Activated T-helper 1 cell treated with Interleukin-2 at 50 U/mL for 16 hours (primary cell): ENCODE measurements at regions not wholly inside any gene's neighbourhood (a gene's known extent, or its start where the extent isn't known, plus 50 kb on each side); places are given as distances from the start of the nearest gene placed in this dataset.

Experiments
- DNase-seq: peaks from one replicate; pipeline ENCODE4 v3.0.0-alpha.2; 2020; ENCODE audit warnings: low read depth

DNA sequence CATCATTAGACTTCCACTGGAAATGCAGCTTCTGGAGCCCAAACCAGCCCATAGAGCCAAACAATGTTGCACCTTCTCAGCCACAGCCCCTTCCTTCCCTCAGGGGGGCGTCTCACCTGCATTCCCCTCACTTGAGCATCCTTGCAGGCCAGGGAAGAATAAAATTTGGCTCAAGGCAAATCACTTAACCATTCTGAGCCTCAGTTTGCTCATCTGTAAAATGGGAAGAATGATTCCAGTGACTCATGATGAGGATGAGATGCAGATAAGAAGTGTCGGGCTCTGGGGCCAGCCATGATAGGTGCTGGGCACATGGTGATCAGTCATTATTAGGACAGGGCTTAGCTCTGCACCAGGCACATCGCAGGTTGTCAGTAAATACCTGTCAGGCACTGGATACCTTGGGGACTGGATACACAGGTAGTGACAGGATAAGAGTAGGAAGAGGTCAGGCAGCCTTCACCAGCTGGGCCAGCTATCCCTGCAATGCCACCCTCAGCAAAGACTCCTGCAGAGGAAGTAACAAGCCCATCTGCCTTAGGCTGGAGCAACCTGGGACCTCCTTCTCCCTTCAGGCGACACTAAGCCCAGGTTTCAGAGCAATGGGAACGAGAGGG, 208.0 kb upstream of the TNRC6C start:
- no peak for DNase-seq

DNA sequence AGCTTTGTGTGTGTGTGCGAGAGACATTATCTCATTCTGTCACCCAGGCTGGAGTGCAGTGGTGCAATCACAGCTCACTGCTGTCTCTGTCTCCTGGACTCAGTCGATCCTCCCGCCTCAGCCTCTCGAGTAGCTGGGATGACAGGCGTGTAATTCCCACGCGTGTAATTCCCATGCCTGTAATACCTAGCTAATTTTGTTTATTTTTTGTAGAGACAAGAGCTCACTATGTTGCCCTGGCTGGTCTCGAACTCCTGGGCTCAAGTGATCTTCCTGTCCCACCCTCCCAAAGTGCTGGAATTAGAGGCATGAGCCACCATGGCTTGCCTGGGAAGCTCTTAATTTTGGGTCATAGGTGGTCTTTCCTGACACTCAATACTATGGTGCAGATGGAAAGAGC, 205.3 kb upstream of the TNRC6C start:
- no peak for DNase-seq

DNA sequence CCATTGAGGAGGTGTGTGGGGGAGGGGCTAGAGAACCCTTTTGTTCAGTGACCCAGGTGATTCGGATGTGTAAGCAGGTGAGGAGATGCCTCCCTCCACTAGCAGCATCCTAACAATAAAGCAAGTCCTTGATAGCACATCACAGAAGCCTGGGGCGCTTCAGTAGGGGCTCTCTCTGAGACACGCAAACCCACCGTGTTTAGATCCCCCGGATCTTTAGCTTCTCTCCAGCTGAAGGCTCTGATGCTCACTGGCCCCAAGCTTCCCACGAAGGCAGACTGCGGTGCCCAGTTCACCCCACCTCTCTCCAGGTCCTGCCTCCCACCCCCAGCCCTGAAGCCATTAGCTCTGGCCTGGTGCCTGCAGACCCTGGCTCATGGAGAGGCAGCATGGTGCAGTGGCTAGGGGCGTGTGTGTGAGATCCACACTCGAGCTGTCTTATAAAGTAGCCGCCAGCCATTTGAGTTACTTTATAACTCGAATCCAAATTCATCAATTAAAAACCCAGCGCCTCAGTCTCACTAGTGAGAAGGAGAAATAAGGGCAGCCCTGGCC, 204.7 kb upstream of the TNRC6C start:
- DNase-seq, result no peak

DNA sequence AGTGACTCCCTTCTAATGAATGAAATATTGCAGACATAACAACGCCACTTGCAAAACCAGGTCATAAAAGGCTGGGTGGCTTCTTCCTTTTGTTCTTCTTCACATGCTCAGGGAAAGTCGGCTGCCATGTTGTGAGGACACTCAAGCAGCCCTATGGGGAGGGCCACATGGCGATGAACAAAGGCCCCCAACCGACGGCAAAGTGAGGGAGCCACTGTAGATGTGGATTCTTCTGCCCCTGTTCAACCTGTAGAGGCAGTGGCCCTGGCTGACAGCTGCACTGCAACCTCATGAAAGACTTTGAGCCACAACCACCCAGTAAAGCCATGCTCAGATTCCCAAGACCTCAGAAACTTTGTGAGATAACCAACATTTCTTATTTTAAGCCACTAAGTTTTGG, 203.5 kb upstream of the TNRC6C start:
- DNase-seq, result no peak

DNA sequence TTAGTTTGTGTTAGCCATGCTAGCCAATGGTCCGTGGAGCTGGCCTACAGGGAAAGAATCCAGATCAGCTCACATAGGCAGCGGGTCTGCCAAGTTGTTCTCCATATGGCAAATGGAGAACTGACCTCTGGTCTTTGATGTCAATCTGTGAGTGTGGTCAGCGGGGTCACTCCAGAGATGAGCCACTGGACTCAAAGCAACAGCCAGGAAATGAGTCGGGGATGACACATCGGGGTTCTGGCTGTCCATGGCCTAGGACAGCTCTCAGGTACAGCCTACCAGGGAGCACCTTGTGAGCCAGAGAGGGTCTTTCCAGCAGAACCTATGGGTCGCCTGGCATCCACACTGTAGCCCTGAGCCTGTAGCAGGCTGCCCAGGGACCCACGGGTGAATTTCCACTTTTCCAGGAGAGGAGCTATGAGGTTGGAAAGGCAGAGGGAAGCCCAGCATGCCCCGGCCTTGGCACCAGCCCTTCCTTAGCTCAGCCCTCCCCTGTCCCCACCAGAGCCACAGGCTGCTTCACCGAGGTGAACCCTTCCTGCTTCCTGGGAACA, 203.0 kb upstream of the TNRC6C start:
- DNase-seq, result no peak

DNA sequence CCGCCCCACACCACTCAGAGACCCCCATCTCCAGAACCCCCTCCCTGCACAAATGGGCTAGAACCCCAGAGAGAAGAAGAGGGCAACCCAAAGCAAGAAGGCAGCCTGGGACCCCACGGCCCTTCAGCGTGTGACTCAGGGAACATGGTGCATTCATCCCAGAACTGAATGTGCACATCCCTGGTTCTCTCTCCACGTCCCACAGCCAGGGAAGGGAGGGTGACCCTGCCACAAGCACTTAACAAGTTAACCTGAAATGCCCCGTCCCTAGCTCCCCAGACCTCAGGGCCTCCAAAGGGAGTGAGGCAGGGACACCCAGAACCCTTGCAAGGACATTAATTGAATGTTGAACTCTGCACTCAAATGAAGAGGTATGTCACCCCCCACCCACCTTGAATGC, 202.5 kb upstream of the TNRC6C start:
- DNase-seq, result no peak

DNA sequence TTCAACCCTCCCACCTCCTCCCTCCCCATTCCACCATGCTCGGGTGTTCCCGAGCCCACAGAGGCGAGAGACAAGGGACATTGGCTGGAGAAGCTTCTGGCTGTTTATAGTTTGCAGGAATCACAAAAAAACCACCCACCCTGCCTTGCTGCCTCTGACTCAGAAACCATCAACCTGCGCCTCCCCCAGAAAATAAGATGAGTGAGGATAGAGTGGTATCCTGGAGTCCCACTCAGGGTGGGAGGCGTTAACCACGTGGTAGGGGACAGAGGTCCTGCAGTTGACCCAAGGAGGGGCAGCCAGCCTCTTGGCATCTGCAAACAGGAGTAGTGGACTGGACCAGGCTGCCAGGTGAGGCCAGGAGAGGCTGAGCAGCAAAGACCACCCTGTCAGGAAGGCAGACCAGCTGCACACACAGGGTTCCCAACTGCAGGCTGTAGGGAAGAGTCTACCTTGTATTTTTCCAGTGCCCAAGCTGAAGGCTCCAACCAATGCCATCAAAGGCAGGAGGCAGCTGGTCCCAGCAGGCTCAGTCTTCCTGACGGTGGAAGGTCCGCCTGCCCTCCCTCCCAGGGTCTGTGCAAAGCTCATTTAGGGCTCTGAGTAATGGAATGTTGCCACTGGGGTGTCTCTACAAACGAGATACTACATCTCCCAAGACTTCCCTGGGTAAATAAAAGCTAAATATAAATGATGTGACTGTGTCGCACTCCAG, 201.5 kb upstream of the TNRC6C start:
- no peak for DNase-seq

DNA sequence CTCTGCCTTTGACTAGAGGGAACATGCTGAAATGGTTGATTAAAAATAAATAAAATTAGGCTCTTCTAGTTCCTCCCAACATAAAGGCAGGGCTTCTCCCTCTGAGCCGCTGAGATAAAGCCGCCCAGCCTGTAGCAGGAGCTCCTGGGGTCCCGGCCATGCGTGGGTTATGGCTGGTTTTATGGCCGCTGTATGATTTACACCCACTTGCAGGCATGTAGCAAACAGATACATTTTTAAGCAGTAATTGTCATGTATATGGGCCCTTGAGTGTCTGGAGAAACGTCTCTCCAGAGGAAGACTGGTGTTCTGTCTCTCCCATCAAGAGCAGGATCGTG, 201.0 kb upstream of the TNRC6C start:
- no peak for DNase-seq

DNA sequence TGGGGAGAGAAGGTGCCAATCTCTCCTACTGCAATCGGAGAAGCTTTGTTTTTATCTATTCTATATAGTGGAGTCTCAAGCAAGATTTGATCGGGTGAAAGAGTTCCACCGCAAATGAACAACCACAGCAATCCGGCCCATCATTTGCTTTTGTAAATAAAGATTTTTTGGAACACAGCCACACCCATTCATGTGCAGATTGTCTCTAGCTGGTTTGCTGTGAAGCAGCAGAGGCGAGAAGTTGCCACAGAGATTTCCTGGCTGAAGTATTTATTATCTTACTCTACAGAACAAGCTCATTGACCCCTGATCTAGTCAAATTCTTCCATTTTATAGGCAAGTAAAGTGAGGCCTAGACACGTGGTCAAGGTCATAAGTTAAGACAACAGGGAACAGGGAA, 195.5 kb upstream of the TNRC6C start:
- no peak for DNase-seq

DNA sequence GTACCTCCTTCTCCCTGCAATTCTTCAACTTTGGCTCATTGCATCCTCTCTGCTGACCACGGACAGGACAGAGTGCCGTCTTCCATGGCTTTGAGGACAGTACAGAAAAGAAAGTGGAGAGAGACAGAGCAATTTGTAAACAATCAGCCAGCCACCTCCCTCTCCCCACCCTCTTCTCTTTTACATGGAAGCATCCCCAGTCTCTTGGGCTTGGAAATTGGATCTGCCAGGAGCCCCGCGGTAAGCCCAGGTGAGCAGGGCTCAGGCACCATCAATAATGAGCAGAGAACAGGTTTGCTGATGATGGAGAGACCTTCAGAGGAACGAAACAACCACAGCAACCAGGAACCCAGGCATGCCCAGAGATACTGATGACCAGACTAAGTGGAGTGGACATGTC, 194.9 kb upstream of the TNRC6C start:
- no peak for DNase-seq

DNA sequence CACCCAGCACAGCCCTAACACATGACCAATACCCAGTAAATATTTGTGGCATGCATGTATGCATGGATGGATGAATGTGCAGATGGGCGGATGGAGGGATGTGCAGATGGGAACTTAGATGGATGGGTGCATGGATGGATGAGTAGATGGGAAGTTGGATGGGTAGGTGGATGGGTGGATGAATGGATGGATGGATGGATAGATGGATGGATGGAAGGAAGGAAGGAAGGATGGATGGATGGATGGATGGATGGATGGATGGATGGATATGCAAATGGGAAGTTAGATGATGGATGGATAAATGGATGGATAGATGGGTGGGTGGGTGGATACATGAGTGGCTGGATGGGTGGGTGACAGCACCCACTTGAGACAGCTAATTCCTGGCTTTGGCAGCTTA, 193.2 kb upstream of the TNRC6C start:
- DNase-seq, result no peak

DNA sequence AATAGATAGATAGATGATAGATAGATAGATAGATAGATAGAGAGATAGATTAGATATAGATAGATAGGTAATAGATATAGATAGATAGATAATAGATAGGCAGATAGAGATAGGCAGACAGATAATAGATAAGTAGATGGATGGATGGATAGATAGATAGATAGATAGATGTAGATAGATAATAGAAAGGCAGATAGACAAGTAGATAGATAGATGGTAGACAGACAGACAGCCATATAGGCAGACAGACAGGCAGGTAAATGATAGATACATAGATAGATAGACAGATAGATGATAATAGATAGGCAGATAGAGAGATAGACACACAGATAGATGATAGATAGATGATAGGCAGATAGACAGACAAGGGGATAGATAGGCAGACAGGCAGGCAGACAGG, 191.4 kb upstream of the TNRC6C start:
- DNase-seq, result no peak

DNA sequence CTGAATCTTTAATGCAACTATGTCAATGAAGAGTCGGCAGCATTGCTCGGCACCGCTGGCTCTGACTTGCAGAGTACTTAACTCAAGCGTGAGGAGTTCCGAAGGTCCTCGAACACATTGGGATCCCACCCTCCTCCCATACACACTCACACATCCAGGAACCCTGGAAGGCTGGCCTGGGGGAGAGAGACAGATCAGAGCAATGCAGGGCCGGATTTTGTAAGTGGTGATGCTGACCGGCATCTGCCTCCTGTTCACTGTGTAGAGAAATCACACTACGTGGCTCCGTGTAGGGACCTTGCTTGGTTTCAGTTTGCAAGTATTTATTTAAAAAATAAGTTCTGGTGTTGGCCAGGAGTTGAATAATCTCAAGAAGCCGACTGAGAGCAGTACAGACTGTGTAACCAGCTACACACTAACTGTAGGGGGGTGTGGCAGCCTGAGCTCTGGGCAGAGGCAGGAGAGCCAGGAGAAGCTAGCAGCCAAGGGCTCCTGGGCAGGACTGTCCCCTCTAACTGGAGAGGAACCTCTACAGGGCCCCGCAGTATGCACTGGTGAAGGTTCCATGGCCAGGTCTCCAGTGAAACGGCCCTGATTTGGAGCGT, 190.2 kb upstream of the TNRC6C start:
- DNase-seq, result no peak

DNA sequence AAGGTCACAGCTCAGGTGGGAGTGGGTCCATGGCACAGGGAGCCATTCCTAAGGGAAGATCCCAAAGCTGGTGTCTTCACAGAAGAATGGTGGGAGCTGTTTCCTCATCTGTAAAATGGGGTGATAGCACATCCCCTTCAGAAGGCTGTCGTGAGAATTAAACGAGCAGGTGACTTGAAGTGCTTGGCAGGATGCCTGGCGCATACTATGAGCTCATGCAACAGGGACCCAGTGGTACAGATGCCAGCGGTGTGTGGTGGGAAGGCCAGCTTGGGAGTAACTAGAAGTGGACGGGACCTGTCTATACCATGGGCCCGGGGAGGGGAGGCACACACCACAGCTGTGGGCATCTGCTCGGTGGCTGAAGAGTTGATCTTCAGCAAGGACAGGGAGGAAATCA, 189.3 kb upstream of the TNRC6C start:
- no peak for DNase-seq

DNA sequence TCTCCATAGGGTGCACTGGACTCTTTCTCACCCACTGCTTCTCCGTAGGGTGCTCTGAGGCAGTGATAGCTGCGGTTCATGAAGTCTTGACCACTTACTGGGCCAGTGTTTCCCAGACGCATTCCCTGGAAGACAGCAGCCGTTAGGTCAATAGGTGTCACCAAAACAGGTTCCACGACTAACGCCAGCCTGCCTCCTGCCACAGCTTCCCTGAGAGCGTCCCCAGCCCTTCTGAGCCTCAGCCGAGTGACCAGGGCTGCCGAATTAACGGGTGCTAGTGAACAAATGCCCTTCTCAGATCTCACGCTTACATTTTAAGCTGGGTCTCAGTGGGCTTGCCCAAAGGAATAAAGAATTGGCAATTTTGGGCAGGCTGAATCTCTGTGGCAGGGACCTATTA, 188.7 kb upstream of the TNRC6C start:
- DNase-seq, result no peak

DNA sequence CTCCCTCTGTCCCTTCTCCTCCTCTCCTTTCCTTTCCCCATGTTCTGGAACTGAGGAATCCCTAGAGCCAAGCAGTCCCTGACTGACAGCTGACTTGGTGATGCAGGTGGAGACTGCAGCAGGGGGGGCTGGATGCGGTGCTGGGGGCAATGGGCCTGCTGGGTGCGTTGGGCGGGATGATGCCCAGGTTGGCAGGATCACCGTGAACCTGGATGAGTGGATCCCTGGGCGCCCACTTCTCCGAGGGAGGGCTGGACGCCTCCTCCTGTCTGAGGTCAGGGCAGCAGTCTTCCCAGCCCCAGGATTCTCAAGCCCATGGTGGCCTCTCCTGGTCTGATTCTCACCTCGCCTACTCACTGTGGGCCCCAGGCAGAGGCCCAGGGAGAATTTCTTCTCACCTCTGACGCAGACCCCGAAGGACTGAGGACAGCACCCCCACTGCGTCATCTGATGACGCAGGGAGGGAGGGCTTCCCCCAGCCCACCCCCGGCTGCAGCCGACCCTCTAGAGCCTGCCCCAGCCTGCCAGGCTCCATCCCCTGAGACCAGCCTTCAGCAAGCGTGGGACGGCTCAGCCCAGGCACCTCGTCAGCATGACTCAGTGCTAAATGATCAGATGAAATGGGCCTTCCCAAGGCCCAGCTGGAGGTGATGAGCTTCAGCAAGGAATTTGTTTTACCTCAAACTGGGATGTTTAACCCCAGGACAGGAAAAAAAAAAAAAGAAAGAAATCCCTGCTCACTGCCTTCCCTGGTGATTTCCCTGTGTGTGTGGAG, 188.0 kb upstream of the TNRC6C start:
- DNase-seq, result no peak

DNA sequence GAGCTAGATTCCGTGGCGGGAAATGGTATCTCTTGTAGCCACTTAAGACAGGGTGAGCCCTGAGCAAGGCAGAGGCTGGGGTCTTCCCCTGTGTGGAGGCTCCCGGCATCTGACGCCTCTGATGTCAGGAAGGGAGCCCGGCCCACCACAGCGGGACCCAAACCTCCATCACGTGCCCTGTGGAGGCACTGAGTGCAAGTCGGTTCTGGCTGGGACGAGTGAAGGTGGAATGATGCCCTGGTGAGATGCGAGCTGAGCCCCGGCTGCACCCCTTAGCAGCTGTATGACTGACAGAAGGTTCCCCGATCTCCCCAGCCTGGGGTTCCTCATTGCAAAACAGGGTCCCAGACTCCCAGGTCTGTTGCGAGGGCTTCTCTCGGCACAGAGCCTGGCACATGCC, 187.4 kb upstream of the TNRC6C start:
- no peak for DNase-seq

DNA sequence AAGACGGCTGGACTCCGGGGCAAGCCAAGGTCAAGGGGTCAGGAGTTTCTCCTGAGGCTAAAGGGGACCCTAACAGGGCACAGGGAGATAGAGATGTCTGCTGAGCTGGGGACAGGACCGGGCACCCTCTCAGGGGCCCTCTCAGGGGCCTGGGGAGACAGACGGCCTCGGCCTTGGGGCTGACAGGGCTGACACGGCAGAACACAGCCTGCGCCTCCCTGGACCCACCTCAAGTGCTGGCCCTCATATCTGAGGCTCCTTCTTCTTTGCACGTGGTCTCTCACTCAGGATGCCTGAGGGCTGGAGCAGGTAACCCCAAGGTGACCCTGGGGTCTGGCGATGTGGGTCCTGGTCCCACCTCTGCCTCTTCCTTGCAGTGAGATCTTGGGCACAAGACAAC, 186.9 kb upstream of the TNRC6C start:
- no peak for DNase-seq

DNA sequence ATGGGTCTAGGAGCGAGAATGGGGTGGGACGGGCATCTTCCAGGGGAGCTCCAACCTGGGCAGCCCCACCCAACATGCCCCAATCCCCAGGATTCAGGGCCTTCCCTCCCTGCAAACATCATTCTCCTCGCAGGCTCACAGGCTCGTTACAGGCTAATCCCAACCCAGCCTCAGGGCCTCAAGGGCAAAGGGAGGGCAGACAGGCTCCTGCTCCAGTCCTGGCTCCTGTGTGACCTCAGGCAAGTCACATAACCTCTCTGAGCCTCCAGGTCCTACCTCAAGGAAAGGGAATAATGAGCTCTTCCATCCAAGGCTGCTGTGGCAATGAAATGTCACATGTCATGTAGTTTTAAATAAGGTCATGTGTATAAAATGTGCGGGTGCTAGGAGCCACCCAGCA, 186.5 kb upstream of the TNRC6C start:
- DNase-seq, result no peak

DNA sequence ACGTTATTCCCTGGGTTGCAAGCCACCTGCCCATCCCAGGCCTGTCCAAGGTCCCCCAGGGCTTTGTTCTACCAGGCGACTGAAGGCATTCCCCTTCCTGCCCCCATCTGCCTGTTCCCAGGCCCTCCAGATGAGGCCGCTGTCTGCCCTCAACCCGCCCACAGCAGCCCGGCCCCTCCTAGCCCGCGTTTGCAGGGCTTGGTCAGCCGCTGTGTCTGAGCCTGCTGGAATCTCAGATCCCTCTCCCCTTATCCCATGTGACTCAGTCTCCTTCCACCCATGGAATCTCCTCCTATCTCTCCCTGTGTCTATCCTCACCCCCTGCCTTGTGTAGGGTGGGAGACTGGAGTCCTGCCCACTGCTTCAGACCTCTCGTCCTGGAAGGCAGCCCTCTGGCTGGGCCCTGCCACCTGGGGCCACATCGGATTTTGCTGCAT, 186.0 kb upstream of the TNRC6C start:
- peak; percentile 45 for DNase-seq

DNA sequence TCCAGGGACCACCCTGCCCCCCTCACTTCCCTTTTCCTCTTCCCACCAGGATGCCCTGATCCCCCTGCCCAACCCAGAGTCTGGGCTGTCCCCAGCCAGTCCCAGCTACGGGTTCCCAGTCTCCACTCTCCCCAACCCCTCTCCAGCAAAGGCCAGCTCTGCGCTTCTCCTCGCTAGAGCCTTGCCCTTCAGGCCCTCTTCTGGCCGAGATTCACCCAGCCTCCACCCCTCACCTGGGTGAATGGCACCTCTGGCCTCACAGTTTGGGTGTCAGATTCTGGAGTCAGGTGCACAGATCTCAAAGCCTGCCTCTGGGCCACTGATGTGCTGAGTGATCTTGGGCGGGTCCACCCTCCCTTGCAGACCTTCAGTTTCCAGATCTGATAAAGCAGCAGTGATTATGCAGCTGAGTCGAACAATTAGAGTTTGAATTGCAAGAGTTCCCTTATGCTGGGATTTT, 185.6 kb upstream of the TNRC6C start:
- DNase-seq, result no peak

DNA sequence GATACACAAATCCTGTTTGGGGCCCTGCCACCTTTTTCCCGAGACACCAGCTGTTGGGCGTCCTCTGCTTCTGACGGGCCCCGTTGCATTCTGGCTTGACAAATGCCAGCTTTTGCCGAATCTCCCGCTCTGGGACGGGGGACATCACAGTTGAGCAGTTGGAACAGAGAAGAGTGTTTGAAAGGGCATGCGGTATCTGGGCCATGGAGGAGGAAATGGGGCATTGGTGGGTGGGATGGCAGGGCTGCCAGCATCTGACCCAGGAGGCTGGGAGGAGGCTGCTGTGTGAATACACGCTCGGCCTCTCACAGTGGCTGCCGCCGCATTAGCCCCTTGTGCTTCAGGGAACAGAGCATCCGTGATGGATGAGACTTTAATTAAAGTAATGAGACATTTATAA, 184.3 kb upstream of the TNRC6C start:
- no peak for DNase-seq
